ENCODE measurements at regions not wholly inside any gene's neighbourhood (a gene's known extent, or its start where the extent isn't known, plus 50 kb on each side); places are given as distances from the start of the nearest gene placed in this dataset.
"Not testable (repeated sequence)": the region's sequence is repeated elsewhere in the genome, so short reads cannot be mapped to it uniquely, and the experiment has no call there.

GRCh38 chr16:32876718-32877117 lies 200.8 kb upstream of the TP53TG3 start:
- not testable (repeated sequence) for TF ChIP-seq POLR2AphosphoS5 (IDR thresholded peaks at IDR 0.05; ENCODE audit: insufficient read depth, low read depth, low read length); CTCF (IDR thresholded peaks at IDR 0.05; ENCODE audit: extremely low read depth in 1 of 2, insufficient read depth in 1 of 2, low read depth in 1 of 2, low read length in 2 of 2); POLR2A (IDR thresholded peaks at IDR 0.05; ENCODE audit: low read depth, low read length); GATA2 (IDR thresholded peaks at IDR 0.05; ENCODE audit: insufficient read depth, insufficient read length, low read depth, low read length); MYC (IDR thresholded peaks at IDR 0.05; ENCODE audit: low read depth, low read length)

All from endothelial cell of umbilical vein (primary cell).